ENCODE measurements at regions not wholly inside any gene's neighbourhood (a gene's known extent, or its start where the extent isn't known, plus 50 kb on each side); places are given as distances from the start of the nearest gene placed in this dataset.

DNA sequence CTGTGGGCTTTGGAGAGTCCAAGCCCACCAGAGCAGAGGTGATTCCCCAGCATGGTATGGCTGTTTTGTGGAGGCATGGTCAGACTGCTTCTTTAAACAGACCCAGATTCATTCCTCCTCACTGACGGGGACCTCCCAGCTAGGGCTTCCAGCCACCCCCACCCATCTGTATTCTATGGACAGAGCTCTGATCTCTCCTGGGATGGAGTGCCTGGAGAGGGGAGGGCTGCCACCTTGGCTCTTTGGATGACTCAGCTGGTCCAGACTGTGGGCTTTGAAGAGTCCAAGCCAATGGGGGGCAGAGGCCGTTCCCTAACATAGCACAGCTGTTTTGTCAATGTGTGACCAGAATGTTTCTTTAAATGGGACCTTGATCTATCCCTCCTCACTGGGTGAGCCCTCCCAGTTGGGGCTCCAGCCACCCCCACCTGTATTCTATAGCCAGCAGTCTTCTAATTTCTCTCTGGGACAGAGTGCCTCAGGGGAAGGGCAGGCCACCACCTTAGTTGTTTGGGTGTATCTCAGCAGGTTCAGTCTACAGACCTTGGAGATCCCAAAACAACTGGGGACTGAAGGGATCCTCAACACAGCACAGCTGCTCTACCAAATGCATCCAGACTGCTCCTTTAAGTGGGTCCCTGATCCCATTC is 122.0 kb upstream of the OSTN start:
- Histone ChIP-seq H3K9me3 (ENCODE audit: low read length) (no peaks in the 10 kb centered on the region), H3F3A (ENCODE audit: insufficient read depth, low read length) (no peaks in the 10 kb centered on the region), H4K20me1 (ENCODE audit: insufficient read depth, low read length) (no peaks in the 10 kb centered on the region), H3K4me3 (ENCODE audit: low read depth, low read length, poor library complexity, severe bottlenecking) (no peak overlapping the region), H3K27me3 (ENCODE audit: insufficient read depth, low read length) (no peaks in the 10 kb centered on the region), H2AFZ (ENCODE audit: low read length) (no peak overlapping the region), H3K4me2 (ENCODE audit: low read length) (no peak overlapping the region), H3K79me2 (ENCODE audit: insufficient read depth, low read length) (no peaks in the 10 kb centered on the region), H3K27ac (ENCODE audit: low read depth, low read length, poor library complexity, severe bottlenecking) (no peak overlapping the region), H3K4me1 (ENCODE audit: insufficient read depth, low read length, severe bottlenecking) (no peaks in the 10 kb centered on the region), H3K36me3 (ENCODE audit: insufficient read depth, low read length) (no peaks in the 10 kb centered on the region), H3K9ac (ENCODE audit: low read length) (no peak overlapping the region), H3K9me2 (ENCODE audit: low read depth, low read length) (no peaks in the 10 kb centered on the region)
- no peak for TF ChIP-seq EZH2 (IDR thresholded peaks at IDR 0.05; ENCODE audit: borderline replicate concordance, low read length)
- TF ChIP-seq, protein P1, sequence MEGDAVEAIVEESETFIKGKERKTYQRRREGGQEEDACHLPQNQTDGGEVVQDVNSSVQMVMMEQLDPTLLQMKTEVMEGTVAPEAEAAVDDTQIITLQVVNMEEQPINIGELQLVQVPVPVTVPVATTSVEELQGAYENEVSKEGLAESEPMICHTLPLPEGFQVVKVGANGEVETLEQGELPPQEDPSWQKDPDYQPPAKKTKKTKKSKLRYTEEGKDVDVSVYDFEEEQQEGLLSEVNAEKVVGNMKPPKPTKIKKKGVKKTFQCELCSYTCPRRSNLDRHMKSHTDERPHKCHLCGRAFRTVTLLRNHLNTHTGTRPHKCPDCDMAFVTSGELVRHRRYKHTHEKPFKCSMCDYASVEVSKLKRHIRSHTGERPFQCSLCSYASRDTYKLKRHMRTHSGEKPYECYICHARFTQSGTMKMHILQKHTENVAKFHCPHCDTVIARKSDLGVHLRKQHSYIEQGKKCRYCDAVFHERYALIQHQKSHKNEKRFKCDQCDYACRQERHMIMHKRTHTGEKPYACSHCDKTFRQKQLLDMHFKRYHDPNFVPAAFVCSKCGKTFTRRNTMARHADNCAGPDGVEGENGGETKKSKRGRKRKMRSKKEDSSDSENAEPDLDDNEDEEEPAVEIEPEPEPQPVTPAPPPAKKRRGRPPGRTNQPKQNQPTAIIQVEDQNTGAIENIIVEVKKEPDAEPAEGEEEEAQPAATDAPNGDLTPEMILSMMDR (IDR thresholded peaks at IDR 0.05; ENCODE audit: low read length) = no peak

GRCh38 chr3:191074511-191074910 is 124.5 kb upstream of the OSTN start:
- Histone ChIP-seq H3K4me1 (ENCODE audit: insufficient read depth, low read length, severe bottlenecking) (no peaks in the 10 kb centered on the region), H3K79me2 (ENCODE audit: insufficient read depth, low read length) (no peaks in the 10 kb centered on the region), H3K27ac (ENCODE audit: low read depth, low read length, poor library complexity, severe bottlenecking) (no peak overlapping the region), H3F3A (ENCODE audit: insufficient read depth, low read length) (no peaks in the 10 kb centered on the region), H4K20me1 (ENCODE audit: insufficient read depth, low read length) (no peaks in the 10 kb centered on the region), H3K9me3 (ENCODE audit: low read length) (no peaks in the 10 kb centered on the region), H2AFZ (ENCODE audit: low read length) (no peak overlapping the region), H3K9me2 (ENCODE audit: low read depth, low read length) (no peaks in the 10 kb centered on the region), H3K9ac (ENCODE audit: low read length) (no peak overlapping the region), H3K4me2 (ENCODE audit: low read length) (no peak overlapping the region), H3K4me3 (ENCODE audit: low read depth, low read length, poor library complexity, severe bottlenecking) (no peak overlapping the region), H3K36me3 (ENCODE audit: insufficient read depth, low read length) (no peaks in the 10 kb centered on the region), H3K27me3 (ENCODE audit: insufficient read depth, low read length) (no peaks in the 10 kb centered on the region)
- TF ChIP-seq, protein P1 (IDR thresholded peaks at IDR 0.05; ENCODE audit: low read length) = no peak
- TF ChIP-seq EZH2 (IDR thresholded peaks at IDR 0.05; ENCODE audit: borderline replicate concordance, low read length) = no peak

- H4K20me1 ChIP-seq (ENCODE audit: insufficient read depth, low read length) = no peaks in the 10 kb centered on the region
- H3K4me1 ChIP-seq (ENCODE audit: insufficient read depth, low read length, severe bottlenecking) = no peaks in the 10 kb centered on the region
- H3K79me2 ChIP-seq (ENCODE audit: insufficient read depth, low read length) = no peaks in the 10 kb centered on the region
- H3K27me3 ChIP-seq (ENCODE audit: insufficient read depth, low read length) = no peaks in the 10 kb centered on the region
- no peaks in the 10 kb centered on the region for H3K9me3 ChIP-seq (ENCODE audit: low read length)
- no peak overlapping the region for H3K4me3 ChIP-seq (ENCODE audit: low read depth, low read length, poor library complexity, severe bottlenecking)
- H3K9me2 ChIP-seq (ENCODE audit: low read depth, low read length) = no peaks in the 10 kb centered on the region
- H2AFZ ChIP-seq (ENCODE audit: low read length) = no peak overlapping the region
- no peak overlapping the region for H3K4me2 ChIP-seq (ENCODE audit: low read length)
- no peaks in the 10 kb centered on the region for H3K36me3 ChIP-seq (ENCODE audit: insufficient read depth, low read length)
- no peaks in the 10 kb centered on the region for H3F3A ChIP-seq (ENCODE audit: insufficient read depth, low read length)
- no peak overlapping the region for H3K27ac ChIP-seq (ENCODE audit: low read depth, low read length, poor library complexity, severe bottlenecking)
- TF ChIP-seq EZH2 (IDR thresholded peaks at IDR 0.05; ENCODE audit: borderline replicate concordance, low read length) = no peak
- TF ChIP-seq, protein P1 (IDR thresholded peaks at IDR 0.05; ENCODE audit: low read length) = no peak
- no peak overlapping the region for H3K9ac ChIP-seq (ENCODE audit: low read length)
Observed at GRCh38 chr3:191070762-191071403, 128.2 kb upstream of the OSTN start.
